Posterior vena cava (tissue), 2 donors: ENCODE measurements at regions not wholly inside any gene's neighbourhood (a gene's known extent, or its start where the extent isn't known, plus 50 kb on each side); places are given as distances from the start of the nearest gene placed in this dataset.
"Not testable (repeated sequence)": the region's sequence is repeated elsewhere in the genome, so short reads cannot be mapped to it uniquely, and the experiment has no call there.

Source experiments
- DNase-seq: peaks from one replicate; pipeline ENCODE4 v3.0.0-alpha.2; 2020; ENCODE audit warnings: low spot score
- intact Hi-C, 2 donors: fragments of 100-400 bp; cut with DNase I; formaldehyde crosslinking; loops; one replicate each; pipeline versions ENCODE4 v1.14.1 to v1.14.2; 2022 to 2023
- donor health status: DM: yes; HTN: yes; CAD: no.
- donor health status: DM: yes; HTN: yes; CAD: no.

DNA sequence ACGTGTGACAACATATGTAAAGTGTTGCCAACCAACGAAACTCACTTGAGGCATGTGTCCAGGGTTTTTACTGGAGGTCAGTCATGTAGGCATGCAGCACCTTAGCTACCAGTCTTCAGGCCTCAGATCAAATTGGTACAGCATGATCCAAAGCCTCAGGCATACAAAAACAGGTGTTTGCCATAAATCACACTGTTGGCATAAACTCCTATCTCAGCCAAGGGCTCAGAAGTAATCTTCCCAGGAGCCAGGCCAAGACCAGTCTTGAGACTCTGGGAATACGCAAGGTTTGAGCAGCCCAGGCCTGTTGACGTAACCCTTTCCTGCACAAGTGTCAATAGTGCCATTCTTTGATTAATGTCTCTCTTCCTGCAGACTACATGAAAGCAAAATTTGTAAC is 163.5 kb downstream of the PRL start:
- intact Hi-C loops: no loop called here
- no peak for DNase-seq

- intact Hi-C loops: no loop called here
- DNase-seq: no peak
Measured at GRCh38 chr6:22134308-22134707, 162.5 kb downstream of the PRL start.

DNA sequence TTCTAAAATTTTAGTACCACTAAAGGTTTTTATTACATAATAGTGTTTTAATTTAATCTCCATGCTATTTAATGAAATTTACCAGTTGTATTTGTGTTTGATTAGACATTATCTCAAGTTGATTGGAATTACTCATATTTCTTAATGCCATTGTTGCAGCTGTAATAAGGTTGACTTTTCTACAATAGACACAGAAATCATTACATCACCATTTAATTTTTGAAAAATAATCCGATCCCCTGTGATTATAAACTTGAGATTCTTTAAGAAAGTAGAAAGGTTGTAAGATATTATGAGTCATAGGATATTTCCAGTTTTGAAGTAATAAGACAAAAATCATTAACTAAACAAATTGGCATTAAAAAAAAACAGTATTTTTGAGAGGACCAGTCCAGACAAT is 161.4 kb downstream of the PRL start:
- intact Hi-C loops: no loop called here
- no peak for DNase-seq

DNA sequence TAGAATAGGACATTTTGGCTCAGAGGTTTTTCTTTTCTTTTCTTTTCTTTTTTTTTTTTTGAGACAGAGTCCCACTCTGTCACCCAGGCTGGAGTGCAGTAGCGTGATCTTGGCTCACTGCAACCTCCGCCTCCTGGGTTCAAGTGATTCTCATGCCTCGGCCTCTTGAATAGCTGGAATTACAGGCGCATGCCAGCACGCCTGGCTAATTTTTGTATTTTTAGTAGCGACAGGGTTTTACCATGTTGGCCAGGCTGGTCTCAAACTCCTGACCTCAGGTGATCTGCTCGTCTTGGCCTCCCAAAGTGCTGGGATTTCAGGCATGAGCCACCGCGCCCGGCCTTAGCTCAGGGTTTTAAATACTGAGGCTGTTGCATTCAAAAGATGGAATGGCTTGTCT is 156.1 kb downstream of the PRL start:
- DNase-seq, intact Hi-C loops: not testable (repeated sequence)

DNA sequence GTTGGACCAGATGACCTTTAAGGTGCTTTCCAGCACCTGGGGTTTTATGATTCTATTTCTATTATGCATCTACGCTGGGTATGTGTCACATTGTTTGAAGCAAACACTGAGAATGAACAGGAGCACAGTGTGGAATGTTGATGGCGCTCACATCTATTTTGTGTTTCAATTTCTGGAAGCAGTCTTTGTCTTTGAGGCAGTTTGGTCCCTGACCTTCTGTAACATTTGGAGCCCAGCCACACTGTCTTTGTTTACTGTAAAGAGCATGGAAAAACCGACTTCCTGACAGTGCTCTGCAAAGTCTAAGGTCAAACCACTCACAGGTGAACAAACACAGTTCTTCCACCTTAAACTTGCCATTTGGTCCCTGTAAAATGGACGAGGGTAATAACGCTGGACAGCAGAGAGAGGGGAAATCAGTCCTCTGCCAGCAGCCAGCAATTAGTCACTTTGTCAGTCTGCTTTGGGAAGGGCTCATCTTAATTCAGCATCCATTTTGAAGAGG is 155.5 kb downstream of the PRL start:
- no peak for DNase-seq
- intact Hi-C loops: no loop called here

GRCh38 chr6:22142856-22143255 is 154.0 kb downstream of the PRL start:
- intact Hi-C loops: no loop called here
- no peak for DNase-seq

DNA sequence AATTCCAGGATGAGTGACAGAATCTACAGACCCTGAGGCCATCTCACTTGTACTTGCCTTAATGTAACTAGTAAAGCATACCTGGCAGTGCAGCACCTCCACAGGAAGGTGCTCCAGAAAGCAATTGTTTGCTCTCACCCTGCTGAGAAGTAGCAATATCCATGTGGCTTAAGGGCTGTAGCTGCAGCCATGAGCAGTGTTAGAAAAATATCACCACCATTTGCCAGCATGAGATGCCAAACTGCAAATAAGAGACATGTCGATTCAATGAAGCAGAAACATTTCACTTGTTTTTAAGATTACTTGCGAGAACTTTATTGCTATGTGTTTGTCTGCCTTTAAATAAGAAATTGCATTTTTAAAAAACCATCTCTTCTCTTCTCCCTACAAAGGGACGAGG is 151.5 kb downstream of the PRL start:
- intact Hi-C loops: no loop called here
- DNase-seq: no peak

DNA sequence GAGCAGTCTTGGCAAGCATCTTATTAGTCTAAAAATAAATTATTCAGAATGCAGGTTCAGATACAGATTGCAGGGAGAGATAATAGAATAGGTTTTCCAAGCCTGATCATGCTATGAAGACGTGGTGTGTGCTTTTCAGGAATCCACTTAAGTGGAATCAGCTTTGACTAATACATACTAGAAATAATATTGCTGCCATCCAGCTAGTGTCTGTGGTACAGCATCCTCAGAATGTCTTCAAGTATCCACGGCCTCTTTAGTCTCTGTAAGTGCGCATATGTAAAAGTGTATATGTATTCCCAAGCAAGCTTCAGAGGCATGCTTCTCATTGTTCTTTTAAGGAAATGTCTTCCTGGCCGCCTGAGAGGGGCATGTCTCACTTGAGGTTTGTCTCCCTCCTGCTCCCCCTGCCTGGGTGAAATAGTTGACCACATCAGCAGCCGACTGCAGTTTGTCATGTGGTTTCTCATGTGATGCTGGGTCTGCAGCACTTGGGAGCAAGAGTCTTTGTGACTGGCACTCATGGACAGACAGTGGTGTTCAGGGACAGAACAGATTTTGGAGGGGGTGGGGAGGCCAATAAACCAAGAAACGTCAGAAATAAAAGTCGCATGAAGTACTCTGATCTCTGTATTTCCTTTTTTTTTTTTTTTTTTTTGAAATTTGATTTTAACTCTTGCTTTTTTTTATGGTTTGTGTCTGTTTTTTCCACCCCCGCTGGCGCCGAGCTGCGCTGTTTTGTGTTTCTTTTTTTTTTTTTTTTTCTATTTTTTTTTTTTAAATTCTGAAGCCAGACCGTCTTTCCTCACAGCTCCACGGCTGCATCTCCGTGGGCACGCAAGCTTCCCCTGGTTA is 150.8 kb downstream of the PRL start:
- no peak for DNase-seq
- intact Hi-C loops: no loop called here

GRCh38 chr6:22146678-22146930 is 150.2 kb downstream of the PRL start:
- DNase-seq: peak; percentile 65

GRCh38 chr6:22146931-22147701 is 149.7 kb downstream of the PRL start:
- DNase-seq: peak; percentile 74
- intact Hi-C loops: no loop called here

More at GRCh38 chr6:22146678-22146930, 150.2 kb downstream of the PRL start:
- intact Hi-C loops: no loop called here

DNA sequence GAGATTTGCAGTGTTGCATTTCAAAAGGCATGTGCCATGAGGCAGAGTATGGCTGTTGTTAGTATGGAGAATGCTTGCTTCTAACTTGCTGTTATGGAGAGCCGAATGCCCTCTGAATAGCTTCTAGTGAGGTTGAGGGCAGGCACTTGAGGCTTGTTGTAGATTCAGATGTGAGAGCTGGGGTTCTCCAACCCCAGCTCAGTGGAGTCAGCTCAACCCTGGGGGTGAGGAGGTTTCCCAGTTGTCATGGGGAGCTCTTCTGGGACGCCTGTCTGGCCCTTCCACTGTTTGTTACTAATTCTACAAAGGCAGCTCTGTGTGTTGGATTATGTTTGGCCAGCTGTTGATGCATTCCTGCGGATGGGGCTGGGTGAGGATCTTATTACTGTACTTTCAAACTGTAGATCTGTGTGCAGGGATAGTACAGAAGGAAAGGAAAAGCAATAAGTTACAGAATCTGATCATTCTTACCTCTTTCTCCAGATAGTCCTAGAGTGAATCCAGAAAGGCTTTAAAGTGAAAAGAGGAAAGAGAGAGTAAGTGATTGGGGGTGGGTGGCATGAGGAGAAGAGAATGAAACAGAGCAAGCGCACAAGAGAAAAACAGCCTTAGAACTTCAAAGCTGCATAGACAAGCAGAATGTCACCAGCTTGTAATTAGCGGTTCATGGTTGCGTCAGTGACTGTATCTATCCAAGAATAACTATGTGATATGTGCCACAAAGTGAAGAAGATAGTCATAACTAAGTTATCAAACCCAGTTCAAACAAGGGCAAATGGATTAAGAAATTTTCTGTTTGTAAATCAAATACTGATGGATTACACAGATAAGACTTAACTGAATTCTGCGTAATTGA is 148.7 kb downstream of the PRL start:
- peak; percentile 70 for DNase-seq
- intact Hi-C loops: no loop called here

GRCh38 chr6:22149096-22149495 is 147.7 kb downstream of the PRL start:
- intact Hi-C loops: no loop called here
- no peak for DNase-seq

DNA sequence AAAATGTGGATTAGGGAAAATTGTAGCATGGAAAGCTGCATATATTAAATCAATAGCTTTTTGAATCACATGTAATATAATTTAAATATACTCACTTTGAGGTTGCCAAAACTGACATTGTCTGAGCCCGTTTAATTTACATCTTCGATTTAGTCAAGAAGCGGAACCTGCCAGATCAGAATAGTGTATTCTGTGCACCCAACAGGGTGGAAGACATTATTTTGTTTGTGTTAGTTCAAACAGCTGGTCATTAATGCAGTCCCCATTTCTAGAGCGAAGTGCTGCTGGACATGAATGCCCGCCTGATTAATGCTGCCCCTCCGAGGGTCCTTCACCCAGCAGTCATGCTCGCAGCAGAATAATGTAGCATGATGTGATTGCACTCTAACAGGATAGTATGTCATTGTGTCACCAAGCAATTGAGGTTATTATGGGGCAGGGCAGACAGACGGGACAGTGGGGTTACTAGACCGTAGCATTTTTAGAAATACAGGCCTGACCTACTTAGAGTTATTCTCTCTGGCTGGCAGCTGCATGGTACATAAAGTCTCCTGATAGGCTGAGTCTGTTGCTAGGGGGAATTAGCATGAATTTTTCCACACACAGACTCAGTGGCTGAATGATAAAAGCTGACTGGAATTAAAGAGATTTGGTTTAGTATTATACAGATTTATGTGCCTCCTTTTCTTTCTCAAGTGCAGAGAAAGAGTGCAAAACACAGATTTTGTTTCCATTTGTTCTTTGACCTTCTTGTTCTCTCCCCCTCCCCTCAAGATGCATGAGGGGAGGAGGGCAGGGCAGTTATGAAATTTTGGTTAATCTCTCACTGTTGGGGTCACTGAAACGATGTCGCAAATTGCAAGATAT is 147.1 kb downstream of the PRL start:
- no peak for DNase-seq
- intact Hi-C loops: no loop called here

GRCh38 chr6:22150368-22151035 is 146.3 kb downstream of the PRL start:
- DNase-seq: no peak
- intact Hi-C loops: no loop called here

- DNase-seq: no peak
- intact Hi-C loops: no loop called here
Measured at GRCh38 chr6:22151892-22152291, 144.9 kb downstream of the PRL start.

DNA sequence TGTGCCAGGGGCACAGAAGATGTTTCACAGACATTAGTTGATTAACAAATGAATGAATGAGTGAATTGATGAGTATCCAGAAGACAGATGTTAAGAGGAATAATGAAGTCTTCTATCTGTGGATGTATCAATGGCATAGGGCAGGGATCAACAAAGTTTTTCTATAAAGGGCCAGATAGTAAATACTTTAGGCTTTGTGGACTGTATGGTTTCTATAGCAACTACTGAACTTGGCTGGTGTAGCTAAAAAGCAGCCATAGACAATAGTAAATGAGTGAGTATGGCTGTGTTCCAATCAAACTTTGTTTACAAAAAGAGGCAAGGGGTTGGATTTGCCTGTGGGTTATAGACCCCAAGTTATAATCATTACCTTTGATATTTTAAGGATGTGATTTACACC is 144.0 kb downstream of the PRL start:
- intact Hi-C loops: no loop called here
- no peak for DNase-seq

DNA sequence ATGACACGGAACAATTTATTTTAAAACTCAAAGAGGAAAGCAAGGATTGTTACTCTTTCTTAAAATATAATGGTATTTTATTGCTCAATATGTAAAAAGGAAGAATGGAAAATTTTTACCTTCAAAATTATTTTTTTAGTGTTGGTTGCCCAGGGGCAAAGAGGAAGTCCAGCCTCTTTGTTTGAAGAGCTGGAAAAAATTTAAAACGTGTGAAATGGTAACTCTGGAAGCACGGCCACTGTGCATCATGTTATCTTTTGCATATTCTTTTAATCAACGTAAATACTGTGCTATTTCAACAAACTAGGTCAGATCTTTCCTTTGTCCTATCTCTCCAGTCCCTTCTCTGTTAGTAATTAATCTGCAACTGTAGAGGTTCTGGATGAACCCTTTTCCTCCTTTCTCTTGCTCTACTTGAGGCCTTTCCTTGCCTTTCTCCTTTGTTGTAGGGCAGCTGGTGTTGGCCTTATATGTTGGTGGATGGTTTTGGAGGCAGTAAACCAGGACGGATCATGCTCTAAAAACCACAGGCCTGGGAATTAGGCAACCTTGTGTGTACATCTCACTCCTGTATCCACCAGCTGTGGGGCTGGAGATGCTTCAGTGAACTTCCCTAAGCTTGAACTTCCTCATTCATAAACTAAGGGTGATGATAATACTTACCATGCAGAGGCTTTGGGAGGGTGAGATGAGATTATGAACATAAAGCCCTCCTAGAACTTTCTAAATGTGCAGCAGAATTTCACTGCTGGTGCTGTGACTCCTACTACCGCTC is 143.3 kb downstream of the PRL start:
- DNase-seq: no peak
- intact Hi-C loops: no loop called here

- intact Hi-C loops: no loop called here
- no peak for DNase-seq
Measured at GRCh38 chr6:22155551-22155950, 141.3 kb downstream of the PRL start.
